PC-9 (cell line): ENCODE measurements at regions not wholly inside any gene's neighbourhood (a gene's known extent, or its start where the extent isn't known, plus 50 kb on each side); places are given as distances from the start of the nearest gene placed in this dataset.

Source experiments
- BruUV-seq: library from RNA; stranded (reverse); fragments of 400-500 nt; replicated peaks from 2 replicates; lab custom pipeline; 2021; lab: Mats Ljungman, UMichigan
- CTCF ChIA-PET: fragments of 300-600 bp; sonication (Branson Sonifier 250); formaldehyde crosslinking; loops from one replicate; lab custom pipeline; 2022; ENCODE audit warnings: antibody characterized with exemption; lab: Charles Lee
- POLR2A ChIA-PET: fragments of 300-600 bp; sonication (Branson Sonifier 250); formaldehyde crosslinking; loops from one replicate; lab custom pipeline; 2022; ENCODE audit warnings: antibody characterized with exemption; ENCODE audit not compliant: unreplicated experiment; lab: Charles Lee
- DNase-seq, 2 experiments: peaks; one replicate each; pipeline versions ENCODE4 v3.0.0 to v3.0.0-alpha.2; 2015 to 2022; ENCODE audit warnings: mixed read lengths in 1 of 2
- H2AFZ ChIP-seq: fragments of 200-600 bp; sonication (generic); 2 replicates; pipeline ENCODE4 v1.8.1; 2017; ENCODE audit warnings: antibody characterized with exemption
- H3F3A ChIP-seq: fragments of 200-600 bp; sonication (generic); 2 replicates; pipeline ENCODE4 v1.8.1; 2017; ENCODE audit warnings: antibody characterized with exemption, mild to moderate bottlenecking, low read depth; ENCODE audit not compliant: insufficient read depth
- H3K27ac ChIP-seq: fragments of 200-600 bp; sonication (generic); 2 replicates; pipeline ENCODE4 v1.6.1; 2016; ENCODE audit warnings: mixed run types
- H3K27me3 ChIP-seq: fragments of 200-600 bp; sonication (generic); 2 replicates; pipeline ENCODE4 v1.6.1; 2016; ENCODE audit warnings: low read depth, mixed run types; ENCODE audit not compliant: insufficient read depth
- H3K36me3 ChIP-seq: fragments of 200-600 bp; sonication (generic); 2 replicates; pipeline ENCODE4 v1.6.1; 2016; ENCODE audit warnings: low read depth, mixed run types
- H3K4me1 ChIP-seq: fragments of 200-600 bp; sonication (generic); replicated peaks from 2 replicates; pipeline ENCODE4 v1.6.1; 2016; ENCODE audit warnings: mixed run types; ENCODE audit not compliant: insufficient read depth
- H3K4me2 ChIP-seq: fragments of 200-600 bp; sonication (generic); 2 replicates; pipeline ENCODE4 v1.6.1; 2017; ENCODE audit warnings: mixed run types
- H3K4me3 ChIP-seq: fragments of 200-600 bp; sonication (generic); 2 replicates; pipeline ENCODE4 v1.6.1; 2016; ENCODE audit warnings: mixed run types
- H3K79me2 ChIP-seq: fragments of 200-600 bp; sonication (generic); 2 replicates; pipeline ENCODE4 v1.6.1; 2017; ENCODE audit warnings: low read depth, mixed run types
- H3K9me2 ChIP-seq: fragments of 200-600 bp; sonication (generic); 2 replicates; pipeline ENCODE4 v1.8.1; 2017; ENCODE audit warnings: mild to moderate bottlenecking; ENCODE audit not compliant: insufficient read depth
- H3K9me3 ChIP-seq: fragments of 200-600 bp; sonication (generic); 2 replicates; pipeline ENCODE4 v1.8.1; 2016; ENCODE audit warnings: low read depth; ENCODE audit not compliant: insufficient read depth
- H4K20me1 ChIP-seq: fragments of 200-600 bp; sonication (generic); 2 replicates; pipeline ENCODE4 v1.8.1; 2017; ENCODE audit not compliant: insufficient read depth
- CTCF ChIP-seq: fragments of 200-600 bp; sonication (generic); conservative IDR thresholded peaks from 2 replicates; pipeline ENCODE4 v1.6.1; 2017; ENCODE audit warnings: mixed run types, antibody characterized with exemption, mild to moderate bottlenecking, moderate library complexity
- EZH2 ChIP-seq: fragments of 200-600 bp; sonication (generic); IDR thresholded peaks from 2 replicates; pipeline ENCODE4 v1.8.0; 2017; ENCODE audit warnings: antibody characterized with exemption, low read depth
- intact Hi-C: fragments of 100-400 bp; cut with micrococcal nuclease; formaldehyde crosslinking; loops from one replicate; pipeline ENCODE4 v1.10.0; 2022; ENCODE audit not compliant: unreplicated experiment

GRCh38 chr10:3512263-3512662 is 272.7 kb downstream of the KLF6 start:
- POLR2A ChIA-PET = interaction anchor here (0.6 kb wide), 2 partner anchors 22 to 136 kb away, joined by 9 to 19 read pairs; no protein-coding TSS in a partner anchor
- Histone ChIP-seq H3K4me2 (no peak overlapping the region), H2AFZ (no peak overlapping the region), H3K9me3 (no peaks in the 10 kb centered on the region), H3K36me3 (no peaks in the 10 kb centered on the region), H3K9me2 (no peaks in the 10 kb centered on the region), H3K79me2 (no peaks in the 10 kb centered on the region), H3K4me1 (no peaks in the 10 kb centered on the region), H3K27ac (no peak overlapping the region), H3F3A (no peaks in the 10 kb centered on the region), H3K27me3 (no peaks in the 10 kb centered on the region), H3K4me3 (no peak overlapping the region), H4K20me1 (no peaks in the 10 kb centered on the region)
- no peak for DNase-seq
- intact Hi-C loops = no loop called here
- no TSS peak for BruUV-seq
- CTCF ChIA-PET = no interaction called here
- TF ChIP-seq EZH2 (no peak), CTCF (no peak)

- no peak for DNase-seq
- Histone ChIP-seq H3K79me2 (no peaks in the 10 kb centered on the region), H3F3A (no peaks in the 10 kb centered on the region), H3K9me3 (no peaks in the 10 kb centered on the region), H3K4me3 (no peak overlapping the region), H3K4me1 (no peaks in the 10 kb centered on the region), H4K20me1 (no peaks in the 10 kb centered on the region), H3K36me3 (no peaks in the 10 kb centered on the region), H3K4me2 (no peak overlapping the region), H2AFZ (no peak overlapping the region), H3K27ac (no peak overlapping the region), H3K9me2 (no peaks in the 10 kb centered on the region), H3K27me3 (no peaks in the 10 kb centered on the region)
- TF ChIP-seq CTCF = no peak
- no peak for TF ChIP-seq EZH2
- CTCF ChIA-PET = no interaction called here
- intact Hi-C loops = no loop called here
- BruUV-seq = no TSS peak
- POLR2A ChIA-PET = no interaction called here
Measured at GRCh38 chr10:3511483-3511882, 273.5 kb downstream of the KLF6 start.

GRCh38 chr10:3510741-3511140 is 274.3 kb downstream of the KLF6 start:
- no peaks in the 10 kb centered on the region for H3K27me3 ChIP-seq
- CTCF ChIA-PET = no interaction called here
- DNase-seq = no peak
- H3K9me3 ChIP-seq = no peaks in the 10 kb centered on the region
- BruUV-seq = no TSS peak
- no peak overlapping the region for H3K4me2 ChIP-seq
- no peaks in the 10 kb centered on the region for H4K20me1 ChIP-seq
- intact Hi-C loops = no loop called here
- POLR2A ChIA-PET = no interaction called here
- H3K36me3 ChIP-seq = no peaks in the 10 kb centered on the region
- H3K79me2 ChIP-seq = no peaks in the 10 kb centered on the region
- H3K9me2 ChIP-seq = no peaks in the 10 kb centered on the region
- no peak overlapping the region for H3K27ac ChIP-seq
- H2AFZ ChIP-seq = no peak overlapping the region
- no peak overlapping the region for H3K4me3 ChIP-seq
- TF ChIP-seq CTCF = no peak
- no peak for TF ChIP-seq EZH2
- H3F3A ChIP-seq = no peaks in the 10 kb centered on the region
- no peaks in the 10 kb centered on the region for H3K4me1 ChIP-seq
